H9 (cell line): ENCODE measurements at regions not wholly inside any gene's neighbourhood (a gene's known extent, or its start where the extent isn't known, plus 50 kb on each side); places are given as distances from the start of the nearest gene placed in this dataset.

Experiments used
- DNase-seq: peaks from one replicate; pipeline ENCODE4 v3.0.0-alpha.2; 2017
- H2AFZ ChIP-seq: one replicate; pipeline ENCODE4 v1.6.1; 2013; ENCODE audit warnings: mild to moderate bottlenecking, low read length, control low read depth, moderate library complexity
- H2AK5ac ChIP-seq: 2 replicates; pipeline ENCODE4 v1.6.1; 2013; ENCODE audit warnings: low read length, control low read depth, mixed read lengths; ENCODE audit not compliant: insufficient read length
- H2BK120ac ChIP-seq: one replicate; pipeline ENCODE4 v1.6.1; 2013; ENCODE audit warnings: low read depth, mild to moderate bottlenecking, low read length, control low read depth, inconsistent platforms; ENCODE audit not compliant: poor library complexity, severe bottlenecking
- H2BK12ac ChIP-seq: 2 replicates; pipeline ENCODE4 v1.6.1; 2013; ENCODE audit warnings: low read length, control low read depth, mixed read lengths, low read depth; ENCODE audit not compliant: insufficient read length
- H2BK15ac ChIP-seq: 2 replicates; pipeline ENCODE4 v1.6.1; 2013; ENCODE audit warnings: low read depth, low read length, control low read depth
- H2BK20ac ChIP-seq: one replicate; pipeline ENCODE4 v1.6.1; 2013; ENCODE audit warnings: low read depth, mild to moderate bottlenecking, low read length, control low read depth, inconsistent platforms; ENCODE audit not compliant: poor library complexity, severe bottlenecking
- H2BK5ac ChIP-seq: 2 replicates; pipeline ENCODE4 v1.6.1; 2013; ENCODE audit warnings: low read length, control low read depth, mixed read lengths; ENCODE audit not compliant: insufficient read length
- H3K14ac ChIP-seq: 2 replicates; pipeline ENCODE4 v1.6.1; 2013; ENCODE audit warnings: low read length, control low read depth; ENCODE audit not compliant: insufficient read depth
- H3K18ac ChIP-seq: 2 replicates; pipeline ENCODE4 v1.6.1; 2013; ENCODE audit warnings: low read depth, mild to moderate bottlenecking, mixed read lengths, low read length, control low read depth; ENCODE audit not compliant: insufficient read length
- H3K23ac ChIP-seq: 2 replicates; pipeline ENCODE4 v1.6.1; 2013; ENCODE audit warnings: low read length, control low read depth, mixed read lengths, low read depth; ENCODE audit not compliant: insufficient read length
- H3K23me2 ChIP-seq: 2 replicates; pipeline ENCODE4 v1.6.1; 2013; ENCODE audit warnings: low read depth, mild to moderate bottlenecking, mixed read lengths, low read length, control low read depth; ENCODE audit not compliant: insufficient read length, poor library complexity, severe bottlenecking
- H3K27ac ChIP-seq: 2 replicates; pipeline ENCODE4 v1.5.1; 2013; ENCODE audit warnings: low read length, control low read depth, mixed read lengths, low read depth; ENCODE audit not compliant: insufficient read length
- H3K27me3 ChIP-seq: 2 replicates; pipeline ENCODE4 v1.6.1; 2013; ENCODE audit warnings: low read length, control low read depth, inconsistent platforms; ENCODE audit not compliant: insufficient read depth
- H3K4ac ChIP-seq: 2 replicates; pipeline ENCODE4 v1.6.1; 2013; ENCODE audit warnings: low read depth, mild to moderate bottlenecking, control low read depth, inconsistent platforms, low read length, moderate library complexity
- H3K4me1 ChIP-seq: 2 replicates; pipeline ENCODE4 v1.6.1; 2013; ENCODE audit warnings: low read length, control low read depth, inconsistent platforms; ENCODE audit not compliant: insufficient read depth
- H3K4me2 ChIP-seq: 2 replicates; pipeline ENCODE4 v1.6.1; 2013; ENCODE audit warnings: low read length, control low read depth, mixed read lengths; ENCODE audit not compliant: insufficient read length, insufficient read depth
- H3K56ac ChIP-seq: 2 replicates; pipeline ENCODE4 v1.6.1; 2013; ENCODE audit warnings: low read depth, mild to moderate bottlenecking, mixed read lengths, low read length, control low read depth; ENCODE audit not compliant: insufficient read length
- H3K79me1 ChIP-seq: 2 replicates; pipeline ENCODE4 v1.6.1; 2013; ENCODE audit warnings: low read depth, mild to moderate bottlenecking, moderate library complexity, low read length, control low read depth, inconsistent platforms; ENCODE audit not compliant: insufficient read depth, poor library complexity, severe bottlenecking
- H3K79me2 ChIP-seq: 2 replicates; pipeline ENCODE4 v1.6.1; 2013; ENCODE audit warnings: low read length, control low read depth, inconsistent platforms; ENCODE audit not compliant: insufficient read depth
- H3K9ac ChIP-seq: 2 replicates; pipeline ENCODE4 v1.6.1; 2013; ENCODE audit warnings: low read length, control low read depth, mixed read lengths; ENCODE audit not compliant: insufficient read length; ENCODE audit errors: extremely low read depth
- H3K9me3 ChIP-seq: one replicate; pipeline ENCODE4 v1.6.1; 2013; ENCODE audit warnings: low read depth, low read length, inconsistent platforms; ENCODE audit not compliant: control insufficient read depth
- H3T11ph ChIP-seq: one replicate; pipeline ENCODE4 v1.6.1; 2013; ENCODE audit warnings: mild to moderate bottlenecking, low read length, control low read depth, inconsistent platforms
- H4K20me1 ChIP-seq: one replicate; pipeline ENCODE4 v1.6.1; 2013; ENCODE audit not compliant: control insufficient read depth, insufficient read length, insufficient read depth
- H4K5ac ChIP-seq: 2 replicates; pipeline ENCODE4 v1.6.1; 2013; ENCODE audit warnings: low read depth, mild to moderate bottlenecking, mixed read lengths, low read length, control low read depth; ENCODE audit not compliant: insufficient read length
- H4K8ac ChIP-seq: replicated peaks from 2 replicates; pipeline ENCODE4 v1.6.1; 2013; ENCODE audit warnings: low read length, control low read depth, mixed read lengths, low read depth; ENCODE audit not compliant: insufficient read length
- H4K91ac ChIP-seq: 2 replicates; pipeline ENCODE4 v1.6.1; 2013; ENCODE audit warnings: low read depth, mild to moderate bottlenecking, moderate library complexity, mixed read lengths, low read length, control low read depth; ENCODE audit not compliant: insufficient read length
- H3K27ac Mint-ChIP-seq, 3 experiments: 2 replicates in 2 of 3; 3 replicates in 1 of 3; pipeline ENCODE4 v1.8.0; 2020 to 2021; ENCODE audit warnings: mixed read lengths in 3 of 3, mild to moderate bottlenecking in 1 of 3, moderate library complexity in 1 of 3
- H3K27me3 Mint-ChIP-seq: 2 replicates; pipeline ENCODE4 v1.8.0; 2021; ENCODE audit warnings: low read depth, mild to moderate bottlenecking, moderate library complexity, mixed read lengths
- H3K36me3 Mint-ChIP-seq, 3 experiments: 2 replicates in 2 of 3; 3 replicates in 1 of 3; pipeline ENCODE4 v1.8.0; 2020 to 2021; ENCODE audit warnings: low read depth in 3 of 3, mixed read lengths in 3 of 3; ENCODE audit not compliant: insufficient read depth in 1 of 3
- H3K4me1 Mint-ChIP-seq, 2 experiments: 2 replicates each; pipeline ENCODE4 v1.8.0; 2020; ENCODE audit warnings: mixed read lengths in 2 of 2
- H3K4me3 Mint-ChIP-seq, 2 experiments: 2 replicates in 1 of 2; 3 replicates in 1 of 2; pipeline ENCODE4 v1.8.0; 2020 to 2021; ENCODE audit warnings: mild to moderate bottlenecking in 2 of 2, mixed read lengths in 2 of 2, moderate library complexity in 1 of 2
- H3K9me3 Mint-ChIP-seq, 2 experiments: 2 replicates in 1 of 2; 3 replicates in 1 of 2; pipeline ENCODE4 v1.8.0; 2020; ENCODE audit warnings: mild to moderate bottlenecking in 2 of 2, mixed read lengths in 2 of 2, moderate library complexity in 1 of 2
- WGBS: extraction: QIAGEN DNeasy Blood & Tissue Kit; methylation state at CpG from one replicate; pipeline ENCODE4 v1.1.7; 2013; ENCODE audit warnings: missing lambda C conversion rate, low lambda C conversion rate, mixed read lengths; ENCODE audit not compliant: insufficient read length; ENCODE audit errors: extremely low coverage; 5-methylcytosine and 5-hydroxymethylcytosine counted together
- TF ChIP-seq, protein P1 (sequence below): fragments of 200-600 bp; sonication (generic); conservative IDR thresholded peaks from 3 replicates; pipeline ENCODE4 v1.8.0; 2021; ENCODE audit warnings: antibody characterized with exemption, mild to moderate bottlenecking

DNA sequence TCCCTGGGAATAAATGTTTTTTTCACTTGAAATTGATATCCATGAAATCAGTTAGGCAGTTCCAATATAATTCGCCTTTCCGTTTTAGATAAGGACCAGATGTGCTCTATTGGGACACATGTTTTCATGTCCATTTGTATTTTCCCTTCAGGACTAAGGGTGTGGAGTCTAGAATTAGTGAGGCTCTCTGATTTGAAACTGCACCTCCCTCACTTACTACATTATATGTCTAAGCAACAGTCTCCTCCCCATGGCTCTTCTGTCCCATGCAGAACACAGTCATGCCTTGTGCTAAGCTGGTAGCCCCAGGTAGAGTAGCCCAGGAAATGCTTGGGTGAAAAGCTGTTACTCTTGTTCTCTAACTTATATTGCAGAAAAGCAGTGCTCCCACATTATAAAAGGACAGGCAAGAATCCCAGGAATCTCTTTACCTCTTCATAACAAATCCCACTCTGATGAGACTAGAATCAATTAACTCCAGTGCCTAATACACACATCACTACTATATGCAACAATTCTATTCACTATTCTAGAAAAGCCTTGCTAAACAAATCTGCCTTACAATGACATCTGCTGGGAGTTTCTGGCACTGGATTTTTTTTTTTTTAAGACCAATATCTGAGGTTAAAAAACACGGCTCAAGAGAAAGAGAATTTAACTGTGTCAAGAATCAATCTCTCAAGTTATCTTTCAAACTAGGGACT is 293.9 kb downstream of the SNX13 start:
- no peak overlapping the region for H3T11ph ChIP-seq
- H3K14ac ChIP-seq = no peak overlapping the region
- TF ChIP-seq, protein P1, sequence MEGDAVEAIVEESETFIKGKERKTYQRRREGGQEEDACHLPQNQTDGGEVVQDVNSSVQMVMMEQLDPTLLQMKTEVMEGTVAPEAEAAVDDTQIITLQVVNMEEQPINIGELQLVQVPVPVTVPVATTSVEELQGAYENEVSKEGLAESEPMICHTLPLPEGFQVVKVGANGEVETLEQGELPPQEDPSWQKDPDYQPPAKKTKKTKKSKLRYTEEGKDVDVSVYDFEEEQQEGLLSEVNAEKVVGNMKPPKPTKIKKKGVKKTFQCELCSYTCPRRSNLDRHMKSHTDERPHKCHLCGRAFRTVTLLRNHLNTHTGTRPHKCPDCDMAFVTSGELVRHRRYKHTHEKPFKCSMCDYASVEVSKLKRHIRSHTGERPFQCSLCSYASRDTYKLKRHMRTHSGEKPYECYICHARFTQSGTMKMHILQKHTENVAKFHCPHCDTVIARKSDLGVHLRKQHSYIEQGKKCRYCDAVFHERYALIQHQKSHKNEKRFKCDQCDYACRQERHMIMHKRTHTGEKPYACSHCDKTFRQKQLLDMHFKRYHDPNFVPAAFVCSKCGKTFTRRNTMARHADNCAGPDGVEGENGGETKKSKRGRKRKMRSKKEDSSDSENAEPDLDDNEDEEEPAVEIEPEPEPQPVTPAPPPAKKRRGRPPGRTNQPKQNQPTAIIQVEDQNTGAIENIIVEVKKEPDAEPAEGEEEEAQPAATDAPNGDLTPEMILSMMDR = peak; percentile 30; the same call in 2 of the 3 replicates
- H3K9me3 ChIP-seq = no peaks in the 10 kb centered on the region
- H3K27ac Mint-ChIP-seq = no peak overlapping the region
- H2BK120ac ChIP-seq = no peak overlapping the region
- no peak overlapping the region for H2AK5ac ChIP-seq
- peaks cover 0 to 15% (median 12%) of the 10 kb centered on the region in 3 experiments; a peak in 6 of 7 replicates for H3K36me3 Mint-ChIP-seq
- no peak overlapping the region for H2BK12ac ChIP-seq
- no peaks in the 10 kb centered on the region for H3K4me1 ChIP-seq
- no peak overlapping the region for H2BK15ac ChIP-seq
- no peak overlapping the region for H2BK20ac ChIP-seq
- H3K23ac ChIP-seq = no peak overlapping the region
- H4K20me1 ChIP-seq = no peaks in the 10 kb centered on the region
- H2AFZ ChIP-seq = no peak overlapping the region
- no peak overlapping the region for H3K27ac ChIP-seq
- H3K9ac ChIP-seq = no peak overlapping the region
- DNase-seq = no peak
- H3K23me2 ChIP-seq = no peaks in the 10 kb centered on the region
- no peaks in the 10 kb centered on the region for H3K27me3 Mint-ChIP-seq
- no peaks in the 10 kb centered on the region for H3K79me2 ChIP-seq
- no peak overlapping the region for H3K56ac ChIP-seq
- H3K4me3 Mint-ChIP-seq = no peak overlapping the region
- no peak overlapping the region for H3K4me2 ChIP-seq
- H3K4ac ChIP-seq = no peak overlapping the region
- peaks cover 16 to 21% of the 10 kb centered on the region in 2 experiments for H3K9me3 Mint-ChIP-seq
- no peak overlapping the region for H4K5ac ChIP-seq
- no peak overlapping the region for H4K91ac ChIP-seq
- H4K8ac ChIP-seq = no peak overlapping the region
- no peak overlapping the region for H2BK5ac ChIP-seq
- no peaks in the 10 kb centered on the region for H3K27me3 ChIP-seq
- peaks cover 7 to 10% of the 10 kb centered on the region in 2 experiments for H3K4me1 Mint-ChIP-seq
- H3K18ac ChIP-seq = no peak overlapping the region
- no peaks in the 10 kb centered on the region for H3K79me1 ChIP-seq
- WGBS = no CpG with 5 or more reads among the region's 3 CpGs
